ENCODE measurements at regions not wholly inside any gene's neighbourhood (a gene's known extent, or its start where the extent isn't known, plus 50 kb on each side); places are given as distances from the start of the nearest gene placed in this dataset.

DNA sequence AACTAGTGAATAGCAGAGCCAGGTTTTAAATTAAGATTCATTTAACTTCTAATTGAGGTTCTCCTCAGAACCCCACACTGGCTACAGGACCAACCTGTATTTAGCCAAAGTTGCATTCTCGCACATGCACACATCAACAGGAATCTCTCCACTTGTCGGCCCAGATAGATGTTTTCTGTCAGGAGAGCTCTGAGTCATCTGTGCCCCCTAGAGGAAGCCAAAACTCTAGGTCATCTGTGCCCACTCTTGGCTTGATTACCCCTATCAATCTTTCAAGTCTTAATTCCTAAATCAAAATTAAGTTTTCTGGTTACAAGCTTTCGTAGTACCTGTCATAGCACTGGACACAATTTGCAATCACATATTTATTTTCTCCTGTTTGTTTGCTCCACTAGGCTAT lies 104.9 kb upstream of the EOMES start:
- H3K27me3 ChIP-seq = no peaks in the 10 kb centered on the region
- H3K36me3 ChIP-seq = no peaks in the 10 kb centered on the region
- intact Hi-C loops (cut with DNase I) = no loop called here
- TF ChIP-seq POLR2AphosphoS5 (IDR thresholded peaks at IDR 0.05; ENCODE audit: insufficient read depth in 1 of 2, low read depth in 1 of 2) = no peak
- no peak for TF ChIP-seq CTCF (IDR thresholded peaks at IDR 0.05)
- no peak for TF ChIP-seq POLR2A (IDR thresholded peaks at IDR 0.05)
- no peak overlapping the region for H3K4me3 ChIP-seq
- DNase-seq (ENCODE audit: extremely low spot score in 2 of 2) = no peak
- H3K9me3 ChIP-seq = no peaks in the 10 kb centered on the region
- H3K27ac ChIP-seq = no peak overlapping the region
- H3K4me1 ChIP-seq = no peaks in the 10 kb centered on the region

- no peak for DNase-seq (ENCODE audit: extremely low spot score in 2 of 2)
- H3K36me3 ChIP-seq = no peaks in the 10 kb centered on the region
- no peaks in the 10 kb centered on the region for H3K4me1 ChIP-seq
- H3K27me3 ChIP-seq = no peaks in the 10 kb centered on the region
- TF ChIP-seq POLR2AphosphoS5 (IDR thresholded peaks at IDR 0.05; ENCODE audit: insufficient read depth in 1 of 2, low read depth in 1 of 2) = no peak
- TF ChIP-seq POLR2A (IDR thresholded peaks at IDR 0.05) = no peak
- TF ChIP-seq CTCF (IDR thresholded peaks at IDR 0.05) = no peak
- no peaks in the 10 kb centered on the region for H3K9me3 ChIP-seq
- intact Hi-C loops (cut with DNase I) = no loop called here
- H3K27ac ChIP-seq = no peak overlapping the region
- H3K4me3 ChIP-seq = no peak overlapping the region
Observed at GRCh38 chr3:27840807-27841594, 118.9 kb upstream of the EOMES start.

DNA sequence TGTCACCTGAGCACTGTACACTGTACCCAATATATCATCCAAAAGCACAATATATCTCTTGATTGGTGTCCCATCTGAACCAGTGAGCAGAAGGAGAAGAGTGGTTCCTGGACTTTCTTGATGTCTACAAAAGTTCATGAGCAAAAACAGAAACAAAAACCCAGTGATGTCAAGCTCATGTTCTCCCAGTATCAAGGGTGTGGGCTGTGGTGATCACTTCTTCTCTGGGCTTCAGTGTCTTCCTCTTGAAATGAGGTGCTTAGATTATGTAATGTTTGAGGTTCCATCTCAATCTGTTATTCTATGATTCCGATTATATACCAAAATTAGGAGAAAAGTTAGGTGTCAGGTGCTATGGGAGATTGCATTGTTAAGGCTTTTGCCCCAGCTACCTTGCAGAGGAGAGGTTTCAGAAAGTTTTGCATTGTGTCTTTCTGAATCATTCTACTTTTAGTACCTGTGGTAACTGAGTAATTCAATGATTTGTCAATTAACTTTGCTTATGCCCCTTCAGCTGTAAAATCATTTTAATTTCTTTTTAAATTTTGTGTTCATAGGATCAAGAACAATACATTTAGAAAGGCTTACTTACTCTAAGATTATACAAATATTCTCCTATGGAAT lies 122.0 kb upstream of the EOMES start:
- Histone ChIP-seq H3K36me3 (no peaks in the 10 kb centered on the region), H3K9me3 (no peaks in the 10 kb centered on the region), H3K27ac (no peak overlapping the region), H3K4me1 (no peaks in the 10 kb centered on the region), H3K4me3 (no peak overlapping the region), H3K27me3 (no peaks in the 10 kb centered on the region)
- no peak for DNase-seq (ENCODE audit: extremely low spot score in 2 of 2)
- intact Hi-C loops (cut with DNase I) = no loop called here
- TF ChIP-seq POLR2AphosphoS5 (IDR thresholded peaks at IDR 0.05; ENCODE audit: insufficient read depth in 1 of 2, low read depth in 1 of 2) = no peak
- TF ChIP-seq CTCF (IDR thresholded peaks at IDR 0.05) = no peak
- TF ChIP-seq POLR2A (IDR thresholded peaks at IDR 0.05) = no peak

DNA sequence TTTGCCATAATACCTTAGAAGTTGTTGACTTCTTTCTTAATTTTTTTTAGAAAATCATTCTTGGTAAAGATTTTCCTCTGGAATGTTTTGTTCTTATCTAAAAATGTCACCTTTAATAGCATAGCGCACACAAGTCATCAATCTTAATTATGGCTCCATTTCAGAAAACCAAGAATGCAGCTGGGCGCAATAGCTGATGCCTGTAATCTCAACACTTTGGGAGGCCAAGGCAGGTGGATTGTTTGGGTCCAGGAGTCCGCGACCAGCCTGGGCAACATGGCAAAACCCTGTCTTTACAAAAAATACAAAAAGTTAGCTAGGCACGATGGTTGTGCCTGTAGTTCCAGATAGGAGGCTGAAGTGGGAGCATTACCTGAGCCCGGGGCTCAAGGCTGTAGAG lies 125.6 kb upstream of the EOMES start:
- intact Hi-C loops (cut with DNase I) = no loop called here
- Histone ChIP-seq H3K4me3 (no peak overlapping the region), H3K27ac (no peak overlapping the region), H3K4me1 (no peaks in the 10 kb centered on the region), H3K36me3 (no peaks in the 10 kb centered on the region), H3K27me3 (no peaks in the 10 kb centered on the region), H3K9me3 (no peaks in the 10 kb centered on the region)
- no peak for TF ChIP-seq CTCF (IDR thresholded peaks at IDR 0.05)
- no peak for TF ChIP-seq POLR2A (IDR thresholded peaks at IDR 0.05)
- TF ChIP-seq POLR2AphosphoS5 (IDR thresholded peaks at IDR 0.05; ENCODE audit: insufficient read depth in 1 of 2, low read depth in 1 of 2) = no peak
- no peak for DNase-seq (ENCODE audit: extremely low spot score in 2 of 2)

GRCh38 chr3:27848826-27849225 lies 126.7 kb upstream of the EOMES start:
- intact Hi-C loops (cut with DNase I) = no loop called here
- no peak overlapping the region for H3K4me3 ChIP-seq
- H3K9me3 ChIP-seq = no peaks in the 10 kb centered on the region
- no peaks in the 10 kb centered on the region for H3K27me3 ChIP-seq
- DNase-seq (ENCODE audit: extremely low spot score in 2 of 2) = no peak
- no peaks in the 10 kb centered on the region for H3K36me3 ChIP-seq
- TF ChIP-seq POLR2AphosphoS5 (IDR thresholded peaks at IDR 0.05; ENCODE audit: insufficient read depth in 1 of 2, low read depth in 1 of 2) (no peak), CTCF (IDR thresholded peaks at IDR 0.05) (no peak), POLR2A (IDR thresholded peaks at IDR 0.05) (no peak)
- H3K4me1 ChIP-seq = no peaks in the 10 kb centered on the region
- no peak overlapping the region for H3K27ac ChIP-seq
